Type B pancreatic cell (in vitro differentiated cells): ENCODE measurements at regions not wholly inside any gene's neighbourhood (a gene's known extent, or its start where the extent isn't known, plus 50 kb on each side); places are given as distances from the start of the nearest gene placed in this dataset.

Experiments
- DNase-seq: peaks from one replicate; pipeline ENCODE4 v3.0.0; 2021; ENCODE audit warnings: mixed read lengths; ENCODE audit not compliant: unreplicated experiment; ENCODE audit errors: extremely low spot score
- H3K27ac Mint-ChIP-seq: 2 replicates; pipeline ENCODE4 v1.8.0; 2021; ENCODE audit warnings: mild to moderate bottlenecking, mixed read lengths
- H3K27me3 Mint-ChIP-seq: 2 replicates; pipeline ENCODE4 v1.8.0; 2021; ENCODE audit warnings: mixed read lengths
- H3K36me3 Mint-ChIP-seq: 2 replicates; pipeline ENCODE4 v1.8.0; 2021; ENCODE audit warnings: mixed read lengths
- H3K4me1 Mint-ChIP-seq: one replicate; pipeline ENCODE4 v1.8.0; 2021; ENCODE audit warnings: mixed read lengths; ENCODE audit not compliant: unreplicated experiment
- H3K4me3 Mint-ChIP-seq: 2 replicates; pipeline ENCODE4 v1.8.0; 2021; ENCODE audit warnings: mild to moderate bottlenecking, mixed read lengths
- H3K9me3 Mint-ChIP-seq: 2 replicates; pipeline ENCODE4 v1.8.0; 2021; ENCODE audit warnings: mixed read lengths
- CTCF ChIP-seq: fragments of 200-600 bp; sonication (generic); conservative IDR thresholded peaks from 2 replicates; pipeline ENCODE4 v1.5.0; 2021; ENCODE audit warnings: antibody characterized with exemption, mild to moderate bottlenecking

- no peak for TF ChIP-seq CTCF
- no peak overlapping the region for H3K4me3 Mint-ChIP-seq
Observed at GRCh38 chr6:139904568-139904967, 530.1 kb upstream of the CITED2 start.

GRCh38 chr6:139904158-139904533, 529.7 kb upstream of the CITED2 start:
- H3K4me3 Mint-ChIP-seq: no peak overlapping the region
- no peak for DNase-seq
- H3K9me3 Mint-ChIP-seq: peaks cover 14% of the 10 kb centered on the region
- H3K4me1 Mint-ChIP-seq: peaks cover 17% of the 10 kb centered on the region
- H3K27ac Mint-ChIP-seq: no peak overlapping the region
- no peaks in the 10 kb centered on the region for H3K36me3 Mint-ChIP-seq
- no peaks in the 10 kb centered on the region for H3K27me3 Mint-ChIP-seq
- no peak for TF ChIP-seq CTCF

More at GRCh38 chr6:139904568-139904967, 530.1 kb upstream of the CITED2 start:
- H3K27ac Mint-ChIP-seq: no peak overlapping the region
- no peak for DNase-seq
- H3K27me3 Mint-ChIP-seq: no peaks in the 10 kb centered on the region
- H3K4me1 Mint-ChIP-seq: peaks cover 17% of the 10 kb centered on the region
- no peaks in the 10 kb centered on the region for H3K36me3 Mint-ChIP-seq
- H3K9me3 Mint-ChIP-seq: peaks cover 14% of the 10 kb centered on the region

- H3K4me3 Mint-ChIP-seq: no peak overlapping the region
- H3K9me3 Mint-ChIP-seq: peaks cover 14% of the 10 kb centered on the region
- no peaks in the 10 kb centered on the region for H3K27me3 Mint-ChIP-seq
- peaks cover 17% of the 10 kb centered on the region for H3K4me1 Mint-ChIP-seq
- H3K36me3 Mint-ChIP-seq: no peaks in the 10 kb centered on the region
- TF ChIP-seq CTCF: no peak
- no peak for DNase-seq
- H3K27ac Mint-ChIP-seq: no peak overlapping the region
Observed at GRCh38 chr6:139903411-139904157, 529.1 kb upstream of the CITED2 start.

GRCh38 chr6:139895205-139895793, 520.9 kb upstream of the CITED2 start:
- no peak overlapping the region for H3K4me3 Mint-ChIP-seq
- H3K36me3 Mint-ChIP-seq: peaks cover 4% of the 10 kb centered on the region
- no peaks in the 10 kb centered on the region for H3K27me3 Mint-ChIP-seq
- peak; percentile 49 for TF ChIP-seq CTCF
- no peak overlapping the region for H3K27ac Mint-ChIP-seq
- peaks cover 5% of the 10 kb centered on the region for H3K9me3 Mint-ChIP-seq
- DNase-seq: no peak
- no peaks in the 10 kb centered on the region for H3K4me1 Mint-ChIP-seq

- H3K9me3 Mint-ChIP-seq: peaks cover 5% of the 10 kb centered on the region
- no peak overlapping the region for H3K4me3 Mint-ChIP-seq
- H3K36me3 Mint-ChIP-seq: peaks cover 4% of the 10 kb centered on the region
- H3K4me1 Mint-ChIP-seq: peaks cover 4% of the 10 kb centered on the region
- no peak overlapping the region for H3K27ac Mint-ChIP-seq
- DNase-seq: no peak
- no peak for TF ChIP-seq CTCF
- H3K27me3 Mint-ChIP-seq: no peaks in the 10 kb centered on the region
Observed at GRCh38 chr6:139894271-139894670, 519.8 kb upstream of the CITED2 start.
